GM12878 (cell line): ENCODE measurements at regions not wholly inside any gene's neighbourhood (a gene's known extent, or its start where the extent isn't known, plus 50 kb on each side); places are given as distances from the start of the nearest gene placed in this dataset.

ENCODE experiments used
- ATAC-seq: fragments of 200-7000 bp; cut with Tn5 transposase; 3 replicates; pipeline ENCODE4 v1.9.1; 2020; ENCODE audit warnings: mild to moderate bottlenecking, moderate library complexity
- BruUV-seq: library from RNA; stranded (reverse); fragments of 400-500 nt; replicated peaks from 2 replicates; lab custom pipeline; 2021; lab: Mats Ljungman, UMichigan
- CTCF ChIA-PET: fragments of 300-600 bp; sonication (Branson Sonifier 250); formaldehyde crosslinking; extraction: SDS; loops from one replicate; lab custom pipeline; 2021; ENCODE audit warnings: inconsistent platforms; lab: Yijun Ruan, JAX
- POLR2A ChIA-PET: fragments of 350-600 bp; formaldehyde crosslinking; extraction: SDS; loops from one replicate; lab custom pipeline; 2021; ENCODE audit warnings: inconsistent platforms; lab: Charles Lee
- RAD21 ChIA-PET: fragments of 300-600 bp; sonication (Branson Sonifier 250); formaldehyde crosslinking; loops from one replicate; lab custom pipeline; 2023; ENCODE audit warnings: antibody characterized with exemption; ENCODE audit not compliant: unreplicated experiment; lab: Charles Lee
- SMC1A ChIA-PET: fragments of 300-600 bp; sonication (Branson Sonifier 250); formaldehyde crosslinking; loops from one replicate; lab custom pipeline; 2023; ENCODE audit not compliant: unreplicated experiment, uncharacterized antibody; lab: Charles Lee
- DNase-seq: peaks from one replicate; pipeline ENCODE4 v3.0.0-alpha.2; 2011; ENCODE audit warnings: low read depth, low spot score
- FAIRE-seq: peaks from 3 replicates; lab custom pipeline; 2011; peaks lifted over from hg19 to GRCh38; lab: Jason Lieb, UNC
- H2AFZ ChIP-seq: 2 replicates; pipeline ENCODE4 v1.6.0; 2011; ENCODE audit warnings: low read depth, low read length, control low read depth; ENCODE audit not compliant: control insufficient read depth
- H3K27ac ChIP-seq: 2 replicates; pipeline ENCODE4 v1.5.1; 2011; ENCODE audit warnings: control low read depth; ENCODE audit not compliant: control insufficient read depth, insufficient read depth
- H3K27me3 ChIP-seq, 2 experiments: replicated peaks in 1 of 2; 2 replicates each; pipeline versions ENCODE4 v1.6.0 to v1.6.1; 2011; ENCODE audit warnings: low read length in 1 of 2; ENCODE audit not compliant: control insufficient read depth in 2 of 2, insufficient read depth in 2 of 2
- H3K36me3 ChIP-seq, 2 experiments: 2 replicates each; pipeline ENCODE4 v1.5.1; 2011; ENCODE audit warnings: low read length in 1 of 2; ENCODE audit not compliant: control insufficient read depth in 2 of 2, insufficient read depth in 2 of 2
- H3K4me1 ChIP-seq: 2 replicates; pipeline ENCODE4 v1.6.1; 2011; ENCODE audit warnings: mild to moderate bottlenecking, low read length, moderate library complexity, mixed read lengths; ENCODE audit not compliant: control insufficient read depth, insufficient read depth
- H3K4me2 ChIP-seq: 2 replicates; pipeline ENCODE4 v1.6.0; 2011; ENCODE audit warnings: control low read depth; ENCODE audit not compliant: control insufficient read depth, insufficient read depth
- H3K4me3 ChIP-seq: fragments of 200-600 bp; sonication (generic); 2 replicates; pipeline ENCODE4 v1.5.1; 2016
- H3K79me2 ChIP-seq: 2 replicates; pipeline ENCODE4 v1.6.0; 2011; ENCODE audit warnings: low read length; ENCODE audit not compliant: control insufficient read depth, insufficient read depth
- H3K9ac ChIP-seq: 2 replicates; pipeline ENCODE4 v1.8.0; 2011; ENCODE audit warnings: low read length, control low read depth, mixed read lengths; ENCODE audit not compliant: control insufficient read depth, insufficient read depth
- H3K9me3 ChIP-seq: replicated peaks from 3 replicates; pipeline ENCODE4 v1.5.1; 2011; ENCODE audit warnings: mild to moderate bottlenecking, low read length; ENCODE audit not compliant: control insufficient read depth, insufficient read depth
- H4K20me1 ChIP-seq: 2 replicates; pipeline ENCODE4 v1.6.0; 2011; ENCODE audit not compliant: control insufficient read depth, insufficient read depth
- MAX ChIP-seq: IDR thresholded peaks from 2 replicates; pipeline ENCODE4 v1.6.1; 2012; ENCODE audit warnings: low read depth, low read length, improper control_type of control experiment
- MYB ChIP-seq: fragments of 150-350 bp; IDR thresholded peaks from 2 replicates; pipeline ENCODE4 v1.6.1; 2014; ENCODE audit warnings: mild to moderate bottlenecking, low read depth, low read length, borderline replicate concordance
- PKNOX1 ChIP-seq: fragments of 450-650 bp; IDR thresholded peaks from 2 replicates; pipeline ENCODE4 v1.6.1; 2016; ENCODE audit warnings: mild to moderate bottlenecking
- PML ChIP-seq: IDR thresholded peaks from 2 replicates; pipeline ENCODE4 v1.6.1; 2012; ENCODE audit warnings: low read length, inconsistent platforms
- SIN3A ChIP-seq: IDR thresholded peaks from 2 replicates; pipeline ENCODE4 v1.6.1; 2012; ENCODE audit warnings: low read depth, low read length, improper control_type of control experiment
- SMAD5 ChIP-seq: IDR thresholded peaks from 2 replicates; pipeline ENCODE4 v1.6.1; 2016; ENCODE audit warnings: antibody characterized with exemption, low read depth
- TAF1 ChIP-seq: IDR thresholded peaks from 2 replicates; pipeline ENCODE4 v1.6.1; 2011; ENCODE audit warnings: mild to moderate bottlenecking, low read depth, low read length, borderline replicate concordance
- USF1 ChIP-seq: IDR thresholded peaks from 2 replicates; pipeline ENCODE4 v1.6.1; 2011; ENCODE audit warnings: borderline replicate concordance, low read depth, mild to moderate bottlenecking, moderate library complexity, mixed read lengths, low read length; ENCODE audit not compliant: insufficient read depth; ENCODE audit errors: extremely low read length
- WRNIP1 ChIP-seq: IDR thresholded peaks from 2 replicates; pipeline ENCODE4 v1.6.1; 2011; ENCODE audit warnings: low read depth, low read length, improper control_type of control experiment, borderline replicate concordance
- ZBTB4 ChIP-seq: fragments of 450-650 bp; formaldehyde crosslinking; IDR thresholded peaks from 2 replicates; pipeline ENCODE4 v1.4.0; 2022; ENCODE audit warnings: mild to moderate bottlenecking, moderate library complexity
- ZNF384 ChIP-seq: IDR thresholded peaks from 2 replicates; pipeline ENCODE4 v1.6.1; 2012; ENCODE audit warnings: low read depth, mild to moderate bottlenecking, low read length, improper control_type of control experiment, borderline replicate concordance
- WGBS: methylation state at CpG from one replicate; pipeline ENCODE4 v1.1.6; 2016; ENCODE audit warnings: low lambda C conversion rate; ENCODE audit not compliant: insufficient replicate concordance, insufficient coverage; ENCODE audit errors: missing lambda C conversion rate; 5-methylcytosine and 5-hydroxymethylcytosine counted together
- in situ Hi-C: fragments of 300-500 bp; cut with MboI; formaldehyde crosslinking; loops from 9 replicates; pipeline ENCODE4 v1.14.3; 2018; ENCODE audit warnings: mixed read lengths
- intact Hi-C: fragments of 100-400 bp; cut with micrococcal nuclease; formaldehyde crosslinking; loops from one replicate; pipeline ENCODE4 v1.14.2; 2022; ENCODE audit not compliant: unreplicated experiment
- TF ChIP-seq, protein P1 (sequence below): IDR thresholded peaks from 2 replicates; pipeline ENCODE4 v1.6.1; 2011; ENCODE audit warnings: low read depth, mild to moderate bottlenecking, low read length, moderate library complexity, borderline replicate concordance; ENCODE audit errors: extremely low read depth

- TF ChIP-seq TAF1 (no peak), USF1 (no peak), PML (no peak), SMAD5 (no peak), ZNF384 (no peak)
These were observed 84.4 kb upstream of the PAX2 start (continued) for GRCh38 chr10:100660945-100661344.

DNA sequence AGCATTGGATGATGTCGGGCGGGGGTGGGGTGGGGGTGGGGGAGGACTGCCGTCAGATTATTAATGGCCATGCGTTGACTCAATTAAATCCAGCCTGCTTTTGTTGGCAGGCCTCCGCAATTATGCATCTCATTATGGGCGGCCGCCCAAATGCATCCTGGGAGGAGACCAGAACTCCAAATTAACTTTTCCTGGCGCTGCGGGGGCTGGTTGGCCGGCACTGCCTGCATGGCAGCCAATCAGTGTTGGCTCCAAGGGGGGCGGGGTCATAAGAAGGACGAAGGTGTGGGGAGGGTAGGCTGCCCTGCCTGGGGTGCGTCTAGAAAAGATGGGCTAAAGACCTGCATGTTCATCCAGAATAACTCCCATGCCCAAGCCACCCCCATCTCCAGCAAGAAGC, 83.9 kb upstream of the PAX2 start:
- SMC1A ChIA-PET = no interaction called here
- H3K79me2 ChIP-seq = no peaks in the 10 kb centered on the region
- H3K4me3 ChIP-seq = no peak overlapping the region
- no peaks in the 10 kb centered on the region for H3K9me3 ChIP-seq
- CTCF ChIA-PET = no interaction called here
- no peak overlapping the region for H3K9ac ChIP-seq
- TF ChIP-seq PML (no peak), MYB (no peak), PKNOX1 (no peak), WRNIP1 (no peak), SIN3A (no peak), MAX (no peak), ZBTB4 (CRISPR knock-in tag) (no peak)
- TF ChIP-seq, protein P1, sequence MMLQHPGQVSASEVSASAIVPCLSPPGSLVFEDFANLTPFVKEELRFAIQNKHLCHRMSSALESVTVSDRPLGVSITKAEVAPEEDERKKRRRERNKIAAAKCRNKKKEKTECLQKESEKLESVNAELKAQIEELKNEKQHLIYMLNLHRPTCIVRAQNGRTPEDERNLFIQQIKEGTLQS = no peak
- no TSS peak for BruUV-seq
- RAD21 ChIA-PET = no interaction called here
- H3K4me2 ChIP-seq = no peak overlapping the region
- no peak overlapping the region for H2AFZ ChIP-seq
- H3K36me3 ChIP-seq = no peaks in the 10 kb centered on the region
- ATAC-seq (no peak), DNase-seq (no peak), FAIRE-seq (no peak)
- WGBS = 24% methylated on average over 9 of the region's 13 CpGs
- in situ Hi-C loops (no loop called here), intact Hi-C loops (no loop called here)
- no peaks in the 10 kb centered on the region for H4K20me1 ChIP-seq
- POLR2A ChIA-PET = no interaction called here
- no peaks in the 10 kb centered on the region for H3K4me1 ChIP-seq
- peaks cover 9 to 15% of the 10 kb centered on the region in 2 experiments; a peak in 3 of 4 replicates for H3K27me3 ChIP-seq
- H3K27ac ChIP-seq = no peak overlapping the region
